Fibroblast of the aortic adventitia (primary cell): ENCODE measurements at regions not wholly inside any gene's neighbourhood (a gene's known extent, or its start where the extent isn't known, plus 50 kb on each side); places are given as distances from the start of the nearest gene placed in this dataset.

Experiments
- DNase-seq: peaks from one replicate; pipeline ENCODE4 v3.0.0-alpha.2; 2010; ENCODE audit warnings: low read depth
- H3K4me3 ChIP-seq: 2 replicates; pipeline ENCODE4 v1.5.1; 2011; ENCODE audit warnings: low read depth, mild to moderate bottlenecking, control low read depth, low read length, moderate library complexity
- TF ChIP-seq, protein P1 (sequence below): IDR thresholded peaks from 2 replicates; pipeline ENCODE4 v1.5.1; 2011; ENCODE audit warnings: mild to moderate bottlenecking, low read length, control low read depth, inconsistent platforms; ENCODE audit not compliant: insufficient read depth

DNA sequence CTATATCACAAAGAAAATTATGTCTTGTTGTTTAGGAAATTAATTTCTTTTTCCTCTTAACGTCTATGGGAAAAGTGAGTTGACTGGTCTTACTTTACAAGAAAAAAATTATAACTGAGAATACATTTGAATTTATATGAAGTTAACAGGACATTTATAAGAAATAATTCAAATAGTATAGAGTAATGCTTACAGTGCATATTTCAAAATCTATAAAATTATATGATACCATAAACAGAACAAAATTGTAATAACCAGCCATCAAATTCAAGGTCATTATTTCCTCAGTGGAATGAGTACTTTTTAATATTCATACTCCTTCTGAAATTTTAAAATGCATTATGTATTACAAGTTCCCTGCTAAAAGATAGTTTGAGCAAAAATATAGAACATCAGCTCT is 884.5 kb downstream of the TECRL start:
- TF ChIP-seq, protein P1, sequence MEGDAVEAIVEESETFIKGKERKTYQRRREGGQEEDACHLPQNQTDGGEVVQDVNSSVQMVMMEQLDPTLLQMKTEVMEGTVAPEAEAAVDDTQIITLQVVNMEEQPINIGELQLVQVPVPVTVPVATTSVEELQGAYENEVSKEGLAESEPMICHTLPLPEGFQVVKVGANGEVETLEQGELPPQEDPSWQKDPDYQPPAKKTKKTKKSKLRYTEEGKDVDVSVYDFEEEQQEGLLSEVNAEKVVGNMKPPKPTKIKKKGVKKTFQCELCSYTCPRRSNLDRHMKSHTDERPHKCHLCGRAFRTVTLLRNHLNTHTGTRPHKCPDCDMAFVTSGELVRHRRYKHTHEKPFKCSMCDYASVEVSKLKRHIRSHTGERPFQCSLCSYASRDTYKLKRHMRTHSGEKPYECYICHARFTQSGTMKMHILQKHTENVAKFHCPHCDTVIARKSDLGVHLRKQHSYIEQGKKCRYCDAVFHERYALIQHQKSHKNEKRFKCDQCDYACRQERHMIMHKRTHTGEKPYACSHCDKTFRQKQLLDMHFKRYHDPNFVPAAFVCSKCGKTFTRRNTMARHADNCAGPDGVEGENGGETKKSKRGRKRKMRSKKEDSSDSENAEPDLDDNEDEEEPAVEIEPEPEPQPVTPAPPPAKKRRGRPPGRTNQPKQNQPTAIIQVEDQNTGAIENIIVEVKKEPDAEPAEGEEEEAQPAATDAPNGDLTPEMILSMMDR, result no peak
- no peak for DNase-seq
- H3K4me3 ChIP-seq, result no peak overlapping the region

DNA sequence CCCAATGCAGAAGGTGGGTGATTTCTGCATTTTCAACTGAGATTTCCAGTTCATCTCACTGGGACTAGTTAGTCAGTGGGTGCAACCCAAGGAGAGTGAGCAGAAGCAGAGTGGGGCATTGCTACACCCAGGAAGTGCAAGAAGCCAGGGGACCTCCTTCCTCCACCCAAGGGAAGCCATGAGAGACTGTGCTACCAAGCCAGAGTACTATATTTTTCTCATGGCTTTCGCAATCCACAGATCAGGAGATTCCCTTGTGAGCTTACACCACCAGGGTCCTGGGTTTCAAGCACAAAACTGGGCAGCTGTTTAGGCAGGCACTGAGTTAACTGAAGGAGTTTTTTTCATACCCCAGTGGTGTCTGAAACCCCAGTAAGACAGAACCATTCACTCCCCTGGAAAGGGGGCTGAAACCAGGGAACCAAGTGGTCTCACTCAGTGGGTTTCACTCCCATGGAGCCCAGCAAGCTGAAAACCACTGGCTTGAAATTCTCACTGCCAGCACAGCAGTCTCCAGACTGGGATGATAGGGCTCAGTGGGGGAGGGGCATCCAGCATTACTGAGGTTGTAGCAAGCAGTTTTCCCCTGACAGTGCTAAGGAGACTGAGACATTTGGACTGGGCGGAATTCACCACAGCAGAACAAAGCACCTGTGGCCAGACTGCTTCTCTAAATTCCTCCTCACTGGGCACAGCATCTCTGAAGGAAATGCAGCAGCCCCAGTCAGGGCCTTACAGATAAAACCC is 903.4 kb downstream of the TECRL start:
- TF ChIP-seq, protein P1, result no peak
- DNase-seq, result no peak
- no peak overlapping the region for H3K4me3 ChIP-seq

GRCh38 chr4:63493265-63493664 is 916.0 kb downstream of the TECRL start:
- DNase-seq, result no peak
- TF ChIP-seq, protein P1, result no peak
- H3K4me3 ChIP-seq, result no peak overlapping the region

- no peak overlapping the region for H3K4me3 ChIP-seq
- TF ChIP-seq, protein P1, result no peak
- DNase-seq, result no peak
These were observed 916.7 kb downstream of the TECRL start for GRCh38 chr4:63492515-63492914.

GRCh38 chr4:63464393-63464792 is 944.9 kb downstream of the TECRL start:
- TF ChIP-seq, protein P1, result no peak
- no peak overlapping the region for H3K4me3 ChIP-seq
- no peak for DNase-seq

- H3K4me3 ChIP-seq, result no peak overlapping the region
- TF ChIP-seq, protein P1, result no peak
- no peak for DNase-seq
These were observed 949.2 kb downstream of the TECRL start for GRCh38 chr4:63460075-63460474.

DNA sequence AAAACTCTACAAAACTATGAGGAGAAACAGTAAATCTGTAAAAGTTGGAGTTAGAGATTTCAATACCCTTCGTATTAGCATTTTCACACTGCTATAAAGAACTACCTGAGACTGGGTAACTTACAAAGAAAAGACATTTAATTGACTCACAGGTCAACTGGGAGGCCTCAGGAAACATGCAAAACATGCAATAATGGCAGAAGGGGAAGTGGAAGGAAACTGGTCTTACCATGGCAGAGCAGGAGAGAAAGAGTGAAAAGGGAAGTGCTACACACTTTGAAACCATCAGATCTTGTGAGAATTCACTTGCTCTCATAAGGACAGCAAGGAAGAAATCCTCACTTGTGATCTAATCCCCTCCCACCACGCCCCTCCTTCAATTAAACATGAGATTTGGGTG is 949.9 kb downstream of the TECRL start:
- no peak for DNase-seq
- H3K4me3 ChIP-seq, result no peak overlapping the region
- TF ChIP-seq, protein P1, result no peak
